Middle frontal gyrus (tissue), 1 donor: ENCODE measurements at regions not wholly inside any gene's neighbourhood (a gene's known extent, or its start where the extent isn't known, plus 50 kb on each side); places are given as distances from the start of the nearest gene placed in this dataset.

Experiments used
- DNase-seq: peaks from one replicate; pipeline ENCODE4 v3.0.0-alpha.2; 2015; ENCODE audit warnings: low spot score; ENCODE audit errors: extremely low spot score

GRCh38 chr5:57335092-57335660 is 147.4 kb downstream of the ACTBL2 start:
- no peak for DNase-seq

- no peak for DNase-seq
Observed at GRCh38 chr5:57334475-57334874, 148.1 kb downstream of the ACTBL2 start.

GRCh38 chr5:57332361-57332760 is 150.2 kb downstream of the ACTBL2 start:
- DNase-seq, result no peak

- no peak for DNase-seq
Observed at GRCh38 chr5:57327561-57328367, 153.9 kb downstream of the GPBP1 start.

GRCh38 chr5:57325678-57326397 is 152.0 kb downstream of the GPBP1 start:
- no peak for DNase-seq

GRCh38 chr5:57324861-57325260 is 151.0 kb downstream of the GPBP1 start:
- no peak for DNase-seq

GRCh38 chr5:57324181-57324580 is 150.3 kb downstream of the GPBP1 start:
- DNase-seq, result no peak

GRCh38 chr5:57320582-57320981 is 146.7 kb downstream of the GPBP1 start:
- no peak for DNase-seq

- no peak for DNase-seq
Observed at GRCh38 chr5:57319628-57320027, 145.8 kb downstream of the GPBP1 start.

GRCh38 chr5:57318251-57318650 is 144.4 kb downstream of the GPBP1 start:
- no peak for DNase-seq

GRCh38 chr5:57317341-57317740 is 143.5 kb downstream of the GPBP1 start:
- DNase-seq, result no peak

- no peak for DNase-seq
Observed at GRCh38 chr5:57316798-57317327, 143.0 kb downstream of the GPBP1 start.

GRCh38 chr5:57315941-57316340 is 142.1 kb downstream of the GPBP1 start:
- no peak for DNase-seq
